ENCODE measurements at regions not wholly inside any gene's neighbourhood (a gene's known extent, or its start where the extent isn't known, plus 50 kb on each side); places are given as distances from the start of the nearest gene placed in this dataset.

GRCh38 chr3:87509401-87509800, 233.0 kb upstream of the POU1F1 start:
- Histone ChIP-seq H3K27ac (no peak overlapping the region), H3K9me3 (no peaks in the 10 kb centered on the region), H3K36me3 (peaks cover 0 to 5% of the 10 kb centered on the region in 2 donors), H3K4me1 (no peaks in the 10 kb centered on the region), H3K27me3 (no peaks in the 10 kb centered on the region), H3K4me3 (no peak overlapping the region)
- no peak for TF ChIP-seq CTCF (IDR thresholded peaks at IDR 0.05)
- DNase-seq: no peak
- intact Hi-C loops (cut with DNase I; ENCODE audit: low total_unique reads): no loop called here

GRCh38 chr3:87508921-87509320, 232.5 kb upstream of the POU1F1 start:
- H3K27ac ChIP-seq: no peak overlapping the region
- H3K9me3 ChIP-seq: no peaks in the 10 kb centered on the region
- TF ChIP-seq CTCF (IDR thresholded peaks at IDR 0.05) (no peak), POLR2A (IDR thresholded peaks at IDR 0.05) (no peak)
- peaks cover 0 to 2% of the 10 kb centered on the region in 2 donors for H3K36me3 ChIP-seq
- no peaks in the 10 kb centered on the region for H3K27me3 ChIP-seq
- H3K4me1 ChIP-seq: no peaks in the 10 kb centered on the region
- intact Hi-C loops (cut with DNase I; ENCODE audit: low total_unique reads): no loop called here
- no peak for DNase-seq
- H3K4me3 ChIP-seq: no peak overlapping the region

- no peak for TF ChIP-seq POLR2A (IDR thresholded peaks at IDR 0.05)
- TF ChIP-seq CTCF (IDR thresholded peaks at IDR 0.05): no peak
- no peak for DNase-seq
- Histone ChIP-seq H3K4me3 (no peak overlapping the region), H3K27ac (no peak overlapping the region), H3K4me1 (no peaks in the 10 kb centered on the region), H3K27me3 (no peaks in the 10 kb centered on the region), H3K36me3 (no peaks in the 10 kb centered on the region), H3K9me3 (no peaks in the 10 kb centered on the region)
- intact Hi-C loops (cut with DNase I; ENCODE audit: low total_unique reads): no loop called here
Measured at GRCh38 chr3:87507753-87508152, 231.4 kb upstream of the POU1F1 start.

GRCh38 chr3:87503900-87504498, 227.6 kb upstream of the POU1F1 start:
- no peaks in the 10 kb centered on the region for H3K9me3 ChIP-seq
- intact Hi-C loops (cut with DNase I; ENCODE audit: low total_unique reads): no loop called here

GRCh38 chr3:87501076-87501475, 224.7 kb upstream of the POU1F1 start:
- no peak for DNase-seq
- no peak overlapping the region for H3K4me3 ChIP-seq
- H3K9me3 ChIP-seq: no peaks in the 10 kb centered on the region
- H3K27ac ChIP-seq: no peak overlapping the region
- H3K27me3 ChIP-seq: no peaks in the 10 kb centered on the region
- H3K4me1 ChIP-seq: no peaks in the 10 kb centered on the region
- intact Hi-C loops (cut with DNase I; ENCODE audit: low total_unique reads): no loop called here
- TF ChIP-seq POLR2A (IDR thresholded peaks at IDR 0.05): no peak
- no peak for TF ChIP-seq CTCF (IDR thresholded peaks at IDR 0.05)
- no peaks in the 10 kb centered on the region for H3K36me3 ChIP-seq

More at GRCh38 chr3:87503900-87504498, 227.6 kb upstream of the POU1F1 start:
- no peak for TF ChIP-seq POLR2A (IDR thresholded peaks at IDR 0.05)
- no peak for TF ChIP-seq CTCF (IDR thresholded peaks at IDR 0.05)
- Histone ChIP-seq H3K4me1 (no peaks in the 10 kb centered on the region), H3K27ac (no peak overlapping the region), H3K4me3 (no peak overlapping the region), H3K27me3 (no peaks in the 10 kb centered on the region), H3K36me3 (no peaks in the 10 kb centered on the region)
- DNase-seq: no peak
